NCI-H345 treated with DMSO at 0.1 percent for 48 hours (cell line): ENCODE measurements at regions not wholly inside any gene's neighbourhood (a gene's known extent, or its start where the extent isn't known, plus 50 kb on each side); places are given as distances from the start of the nearest gene placed in this dataset.

Experiments
- DNase-seq: peaks from one replicate; lab custom pipeline; 2025; ENCODE audit not compliant: unreplicated experiment; lab: John Stamatoyannopoulos, UW

DNA sequence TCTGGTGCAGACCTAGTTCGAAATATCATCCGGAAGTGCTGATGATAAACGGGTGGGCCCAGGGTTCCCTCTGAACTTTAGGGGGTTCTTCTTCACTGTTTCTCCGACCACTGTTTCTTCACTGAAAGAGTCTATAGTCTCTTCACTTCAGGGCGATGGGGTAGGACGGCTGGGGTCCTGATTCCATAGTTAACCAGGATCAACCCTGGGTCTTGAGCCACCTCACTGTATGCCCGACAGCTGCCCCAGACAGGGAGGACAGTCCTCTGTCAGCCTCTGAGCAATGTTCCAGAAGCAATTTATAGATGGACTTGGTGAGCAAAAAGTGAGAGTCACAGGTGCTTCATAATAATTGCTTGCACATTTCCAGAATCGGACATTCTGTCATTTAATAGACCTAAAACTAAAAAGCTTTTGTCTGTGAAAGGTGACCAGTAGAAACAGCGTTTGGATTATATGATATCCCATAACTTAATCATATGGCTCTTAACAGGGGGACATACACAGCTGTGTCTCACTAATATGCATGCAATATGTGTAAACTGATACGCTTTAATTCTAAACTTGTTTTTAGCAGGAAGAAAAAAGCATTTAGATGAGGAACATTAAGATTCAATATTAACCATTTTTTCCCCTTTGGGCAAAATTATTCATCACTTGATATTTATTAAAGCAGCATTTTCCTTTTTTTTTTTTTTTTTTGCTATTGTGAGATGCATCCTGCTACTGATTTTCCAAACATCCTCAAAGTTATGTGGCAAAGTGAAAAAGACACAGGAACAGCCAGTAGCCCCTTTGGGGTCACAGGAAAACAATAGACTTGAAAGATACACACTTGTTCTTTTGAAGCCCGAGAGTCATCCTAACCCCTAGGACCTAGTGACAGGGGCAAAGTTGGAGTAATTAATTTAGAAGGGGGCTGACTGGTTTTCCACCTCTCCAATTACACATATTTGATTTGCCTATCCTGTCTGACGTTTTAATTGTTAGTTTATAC, 277.0 kb downstream of the ZNF536 start:
- no peak for DNase-seq

GRCh38 chr19:30647891-30648720, 275.9 kb downstream of the ZNF536 start:
- DNase-seq, result no peak

DNA sequence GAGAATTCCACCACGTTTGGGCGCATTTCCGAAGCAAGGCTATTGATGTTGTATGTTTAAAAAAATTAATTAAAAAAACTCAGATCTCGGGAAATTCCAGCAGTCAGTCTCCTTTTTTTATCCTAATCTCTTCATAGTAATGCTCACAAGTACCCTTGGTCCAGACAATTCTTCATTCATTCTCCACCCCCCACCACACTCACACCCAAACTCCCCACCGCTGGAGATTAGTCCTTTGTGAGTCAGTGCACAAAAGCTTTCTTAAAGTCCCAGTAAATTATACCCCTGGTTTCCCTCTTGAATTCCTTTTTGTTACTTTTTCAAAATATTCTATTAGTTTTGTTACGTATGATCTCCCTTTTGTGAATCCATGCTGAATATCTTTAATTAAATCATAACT, 274.6 kb downstream of the ZNF536 start:
- no peak for DNase-seq

- no peak for DNase-seq
Measured at GRCh38 chr19:30645946-30646577, 273.9 kb downstream of the ZNF536 start.

DNA sequence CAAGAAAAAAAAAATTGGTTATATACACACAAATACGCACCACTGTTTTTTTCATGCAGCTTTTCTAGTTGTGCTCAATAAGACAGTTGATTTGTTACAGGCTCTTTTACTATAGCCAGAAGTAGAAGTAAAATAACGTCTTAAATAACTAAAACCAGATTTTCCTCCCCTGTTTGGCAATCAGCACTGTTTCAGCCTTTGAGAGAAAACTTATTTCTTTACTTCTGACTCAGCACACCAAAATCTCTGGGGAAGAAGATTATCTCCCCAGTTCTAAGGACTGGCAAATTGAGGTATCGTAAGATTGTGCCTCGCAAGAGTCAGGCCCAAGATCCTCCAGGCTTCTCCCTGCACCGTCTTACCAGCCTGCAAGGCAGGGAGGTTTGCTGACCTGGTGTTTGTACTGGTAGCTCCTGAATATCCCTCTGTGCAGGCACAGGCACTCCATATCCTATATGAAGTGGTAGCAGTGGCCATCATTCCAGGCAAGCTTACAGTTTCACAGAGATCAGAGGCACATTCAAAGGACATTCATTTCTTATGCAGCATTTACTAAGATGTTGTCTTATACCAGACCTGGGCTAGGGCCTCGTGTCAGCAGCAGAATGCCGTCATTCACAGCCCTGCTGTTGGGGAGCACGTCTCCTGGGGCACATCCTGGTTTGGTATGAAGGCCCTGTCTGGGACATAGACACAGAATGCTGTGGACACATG, 268.2 kb downstream of the ZNF536 start:
- DNase-seq, result no peak

- no peak for DNase-seq
Measured at GRCh38 chr19:30638889-30639288, 266.7 kb downstream of the ZNF536 start.

DNA sequence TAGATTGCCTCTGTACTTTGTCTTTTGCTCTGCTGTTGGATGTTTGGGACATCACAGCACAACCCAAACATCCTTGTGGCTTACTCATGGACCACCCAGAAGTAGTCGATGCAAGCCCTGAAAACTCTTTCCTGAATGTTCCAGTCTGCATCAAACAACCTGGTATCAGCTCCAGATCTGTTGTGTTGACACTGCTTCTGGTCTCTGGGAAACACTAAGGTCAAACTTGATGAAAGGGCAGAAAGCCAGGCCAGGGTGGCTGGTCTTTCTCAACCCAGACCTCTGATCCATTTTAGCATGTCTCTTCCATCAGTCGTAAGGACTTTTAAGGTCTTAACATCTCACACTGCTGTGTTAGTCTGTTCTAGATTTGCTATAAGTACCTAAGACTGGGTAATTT, 265.7 kb downstream of the ZNF536 start:
- no peak for DNase-seq

- DNase-seq, result no peak
Measured at GRCh38 chr19:30634996-30635975, 263.1 kb downstream of the ZNF536 start.

DNA sequence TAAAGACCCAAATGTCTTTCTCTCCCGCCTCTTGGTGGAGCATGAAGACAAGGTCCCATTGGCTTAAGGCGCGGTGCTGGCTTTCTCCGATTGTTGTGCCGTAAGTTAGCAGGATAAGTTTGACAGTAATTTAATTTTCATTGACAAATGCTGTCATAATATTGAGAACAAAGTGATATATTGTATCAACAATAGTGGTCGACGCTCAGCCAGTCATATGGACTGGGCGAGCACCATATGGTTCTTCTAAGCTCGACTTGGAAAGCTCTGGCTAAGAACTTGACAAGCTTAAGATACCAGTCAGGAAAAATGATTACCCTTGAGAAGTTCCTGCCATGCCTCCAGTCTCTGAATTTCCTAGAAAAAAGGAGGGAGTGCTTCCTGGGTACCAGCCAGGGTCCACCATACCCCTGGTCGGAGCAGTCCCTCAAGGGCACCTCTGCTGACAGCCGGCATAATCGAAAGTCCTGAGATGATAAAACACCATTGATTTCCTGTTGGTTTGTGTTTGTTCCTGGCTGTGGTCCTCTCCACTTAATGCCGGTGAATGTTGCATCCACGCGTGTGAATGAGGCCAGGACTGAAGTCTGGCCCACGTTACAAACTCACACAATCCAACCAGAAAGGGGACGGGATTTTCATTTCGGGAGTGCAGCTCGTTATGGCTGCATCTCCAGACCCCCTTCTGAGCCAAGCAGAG, 262.1 kb downstream of the ZNF536 start:
- DNase-seq, result no peak

GRCh38 chr19:30631033-30631370, 258.8 kb downstream of the ZNF536 start:
- DNase-seq, result no peak

DNA sequence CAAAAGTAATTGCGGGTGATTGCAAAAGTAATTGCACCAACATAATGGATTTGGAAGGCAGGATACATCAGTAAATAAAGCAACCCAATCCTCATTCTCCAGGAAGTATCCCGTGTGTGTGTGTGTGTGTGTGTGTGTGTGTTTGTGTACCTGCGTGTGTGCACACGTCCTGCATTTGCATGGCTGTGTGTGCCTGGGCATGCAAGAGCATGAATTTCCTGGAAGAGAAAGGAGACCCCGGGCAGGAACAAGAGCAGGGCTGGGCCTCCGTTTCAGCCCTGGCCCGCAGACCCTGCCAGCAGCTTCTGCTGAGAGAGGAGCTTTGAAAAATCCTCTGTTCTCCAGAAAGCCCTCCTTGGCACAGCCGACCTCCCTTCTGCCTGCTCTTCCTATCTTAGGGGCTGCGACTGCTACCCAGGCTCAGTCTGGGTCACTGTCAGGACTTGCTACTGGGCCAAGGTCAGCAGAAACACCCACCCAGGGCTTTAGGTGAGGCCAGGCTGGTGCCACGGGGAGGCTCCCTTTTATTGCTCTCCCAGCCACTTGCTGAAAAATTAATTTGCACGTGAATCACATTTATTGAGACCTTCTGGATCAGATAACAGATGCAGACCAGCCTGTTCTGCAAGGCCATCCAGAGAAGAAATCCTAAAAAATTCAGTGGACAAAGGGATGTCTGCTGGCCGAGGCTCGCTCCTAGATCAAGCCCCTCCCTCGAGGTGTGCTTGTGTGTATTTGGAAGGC, 258.3 kb downstream of the ZNF536 start:
- no peak for DNase-seq

GRCh38 chr19:30629086-30629485, 256.9 kb downstream of the ZNF536 start:
- no peak for DNase-seq

GRCh38 chr19:30626626-30626966, 254.4 kb downstream of the ZNF536 start:
- no peak for DNase-seq

GRCh38 chr19:30625947-30626625, 253.9 kb downstream of the ZNF536 start:
- DNase-seq, result no peak

DNA sequence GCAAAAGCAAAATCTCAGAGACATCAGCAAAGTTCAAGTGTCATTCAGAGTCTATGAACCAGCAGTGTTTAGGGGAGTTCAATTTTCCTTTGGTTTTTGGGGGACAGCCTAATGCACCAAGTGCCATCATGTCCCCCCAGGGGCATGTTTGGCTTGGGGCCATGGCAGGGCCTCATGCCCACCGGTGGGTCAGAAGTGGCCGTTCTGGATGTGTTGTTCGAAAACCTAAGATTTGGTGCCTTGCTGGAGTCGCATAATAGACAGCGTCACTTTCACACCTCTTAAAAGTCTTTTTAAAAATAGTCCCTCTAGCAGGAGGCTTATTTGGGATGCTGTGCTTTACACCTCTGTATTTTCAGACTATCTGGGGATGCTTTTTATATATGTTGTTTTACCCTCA, 250.1 kb downstream of the ZNF536 start:
- no peak for DNase-seq

DNA sequence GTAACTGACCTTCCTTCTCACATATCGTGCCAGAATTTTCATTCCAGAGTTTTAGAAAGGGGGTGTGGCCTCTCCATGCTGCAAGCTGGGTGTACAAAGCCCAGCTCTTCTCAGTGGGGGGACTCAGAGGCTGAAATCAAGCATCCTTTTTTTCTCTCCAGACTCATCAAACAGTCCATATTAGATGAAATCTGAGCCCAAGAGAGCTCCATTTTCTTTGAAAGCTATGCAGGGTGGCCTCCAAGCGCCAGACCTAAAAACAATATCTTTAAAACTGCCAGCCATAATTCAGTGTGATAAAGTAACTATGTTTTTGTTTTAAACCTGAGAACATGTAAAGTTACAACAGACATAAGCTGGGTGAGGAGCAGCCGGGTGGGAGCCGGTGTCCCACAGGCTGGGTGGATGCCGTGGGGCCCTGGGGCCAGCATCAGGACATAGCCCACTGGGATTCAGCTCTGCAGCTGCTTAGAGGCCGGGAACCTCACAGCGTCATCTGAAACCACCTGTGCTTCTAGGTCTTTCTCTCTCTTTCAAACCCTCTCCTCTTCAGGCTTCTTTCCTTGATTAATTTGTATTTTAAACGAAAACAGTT, 249.2 kb downstream of the ZNF536 start:
- DNase-seq, result no peak

- DNase-seq, result no peak
Measured at GRCh38 chr19:30620354-30620753, 248.2 kb downstream of the ZNF536 start.
